ENCODE measurements at regions not wholly inside any gene's neighbourhood (a gene's known extent, or its start where the extent isn't known, plus 50 kb on each side); places are given as distances from the start of the nearest gene placed in this dataset.

DNA sequence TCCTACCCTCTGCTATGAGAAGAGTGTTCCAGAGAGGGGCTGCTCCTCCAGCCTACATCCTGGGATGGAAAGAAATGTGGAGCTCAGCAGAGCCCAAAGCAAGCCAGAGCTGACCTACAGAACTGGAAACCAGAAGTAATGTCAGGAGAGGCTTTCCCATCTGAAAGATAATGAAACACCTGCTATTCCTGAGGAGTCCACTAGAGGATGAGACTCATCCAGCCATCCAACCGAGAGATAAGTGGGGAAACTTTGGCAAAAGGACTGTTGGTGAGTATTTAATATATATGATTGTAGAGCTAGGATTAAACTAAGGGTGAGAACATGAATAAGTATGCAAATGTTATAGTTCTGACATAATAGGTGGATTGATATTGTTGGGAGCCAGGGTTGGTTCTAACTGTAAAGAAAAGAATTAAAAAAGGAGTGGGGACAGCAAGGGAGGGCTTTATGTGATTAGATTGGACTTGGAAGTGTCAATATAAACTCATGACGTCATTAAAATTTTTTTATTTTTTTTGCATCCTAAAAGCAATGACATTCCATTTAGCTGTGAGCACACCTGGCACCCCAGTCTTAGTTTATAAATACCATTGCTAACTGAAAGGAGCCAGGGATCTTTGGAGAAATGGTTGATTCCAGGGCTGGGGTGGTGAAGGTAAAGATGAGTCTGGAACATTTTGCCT, 312.8 kb upstream of the NFE2L3 start:
- H3K27ac ChIP-seq: peak overlapping the region; percentile 56 to 94
- TF ChIP-seq, protein P1, sequence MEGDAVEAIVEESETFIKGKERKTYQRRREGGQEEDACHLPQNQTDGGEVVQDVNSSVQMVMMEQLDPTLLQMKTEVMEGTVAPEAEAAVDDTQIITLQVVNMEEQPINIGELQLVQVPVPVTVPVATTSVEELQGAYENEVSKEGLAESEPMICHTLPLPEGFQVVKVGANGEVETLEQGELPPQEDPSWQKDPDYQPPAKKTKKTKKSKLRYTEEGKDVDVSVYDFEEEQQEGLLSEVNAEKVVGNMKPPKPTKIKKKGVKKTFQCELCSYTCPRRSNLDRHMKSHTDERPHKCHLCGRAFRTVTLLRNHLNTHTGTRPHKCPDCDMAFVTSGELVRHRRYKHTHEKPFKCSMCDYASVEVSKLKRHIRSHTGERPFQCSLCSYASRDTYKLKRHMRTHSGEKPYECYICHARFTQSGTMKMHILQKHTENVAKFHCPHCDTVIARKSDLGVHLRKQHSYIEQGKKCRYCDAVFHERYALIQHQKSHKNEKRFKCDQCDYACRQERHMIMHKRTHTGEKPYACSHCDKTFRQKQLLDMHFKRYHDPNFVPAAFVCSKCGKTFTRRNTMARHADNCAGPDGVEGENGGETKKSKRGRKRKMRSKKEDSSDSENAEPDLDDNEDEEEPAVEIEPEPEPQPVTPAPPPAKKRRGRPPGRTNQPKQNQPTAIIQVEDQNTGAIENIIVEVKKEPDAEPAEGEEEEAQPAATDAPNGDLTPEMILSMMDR (IDR thresholded peaks at IDR 0.05): no peak
- no peak overlapping the region for H3K4me3 ChIP-seq
- no peak for DNase-seq (ENCODE audit: low spot score)

DNA sequence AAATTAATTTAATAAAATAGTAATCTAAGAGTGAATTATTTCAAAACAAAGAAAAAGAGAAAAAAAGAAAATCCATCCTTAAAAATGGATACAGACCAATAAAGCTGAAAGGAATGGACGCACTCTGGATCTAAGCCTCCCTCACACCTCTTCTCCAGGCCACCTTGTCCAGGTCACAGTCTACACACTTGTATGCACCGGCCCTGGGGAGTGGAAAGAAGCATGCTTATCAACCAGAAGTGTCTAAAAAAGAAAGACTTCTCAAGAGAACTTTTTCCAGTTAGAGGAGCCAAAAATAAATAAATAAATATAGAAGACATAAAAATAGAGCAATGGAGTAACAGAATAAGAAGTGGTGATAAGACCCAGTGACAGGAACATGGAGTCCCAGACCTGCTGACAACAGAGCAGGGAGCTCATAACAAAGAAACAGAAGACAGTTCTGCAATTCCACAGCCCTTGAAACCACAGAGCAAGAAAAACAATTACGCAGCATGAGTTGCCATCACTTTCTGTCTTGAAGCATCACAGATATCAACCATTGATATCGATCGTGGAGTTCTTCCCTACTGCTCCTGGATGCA, 311.7 kb upstream of the NFE2L3 start:
- Histone ChIP-seq H3K4me3 (no peak overlapping the region), H3K27ac (peak overlapping the region; percentile 65 to 94)
- TF ChIP-seq, protein P1 (IDR thresholded peaks at IDR 0.05): no peak
- DNase-seq (ENCODE audit: low spot score): no peak

DNA sequence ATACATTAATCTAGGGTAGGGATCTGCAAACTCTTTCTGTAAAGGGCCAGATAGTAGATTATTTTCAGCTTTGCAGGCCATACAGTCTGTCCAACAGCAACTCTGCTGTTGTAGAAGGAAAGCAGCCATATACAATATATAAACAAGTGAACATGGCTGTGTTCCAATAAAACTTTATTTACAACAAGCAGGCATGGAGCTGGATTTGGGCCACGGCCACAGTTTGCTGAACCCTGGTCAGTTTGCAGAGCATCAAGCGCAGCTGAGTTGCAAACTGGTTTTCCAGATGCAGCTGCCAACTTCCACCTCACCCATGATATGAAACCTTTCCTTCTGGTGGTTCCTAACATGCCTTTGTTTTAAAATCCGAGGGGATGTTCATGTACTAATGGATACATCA, 310.4 kb upstream of the NFE2L3 start:
- H3K4me3 ChIP-seq: no peak overlapping the region
- peak overlapping the region; percentile 18 to 94 for H3K27ac ChIP-seq
- DNase-seq (ENCODE audit: low spot score): no peak
- TF ChIP-seq, protein P1 (IDR thresholded peaks at IDR 0.05): no peak

DNA sequence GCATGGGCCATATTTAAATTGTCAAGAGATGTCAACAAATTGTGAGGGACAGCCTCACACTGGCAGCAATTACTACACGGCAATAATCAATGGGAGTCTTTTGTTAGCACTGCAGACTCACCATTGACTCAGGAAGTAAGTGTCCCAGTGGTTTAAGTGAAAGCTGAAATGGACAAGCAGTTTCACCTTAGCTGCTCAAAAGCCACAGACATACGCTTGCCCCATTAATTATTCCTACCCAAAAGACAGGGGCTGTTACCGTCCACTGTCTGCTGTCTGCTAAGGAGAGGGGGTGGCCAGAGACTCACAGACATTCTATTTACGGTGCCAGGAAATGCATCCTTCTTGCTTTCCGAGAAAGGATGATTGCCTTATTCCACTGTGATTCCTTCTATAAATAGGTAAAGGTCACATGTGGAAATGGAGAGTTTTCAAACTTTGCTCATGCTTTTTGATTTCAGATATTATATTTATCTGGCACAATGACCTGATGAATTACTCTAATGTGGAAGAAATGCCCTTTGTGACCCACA, 309.7 kb upstream of the NFE2L3 start:
- DNase-seq (ENCODE audit: low spot score): no peak
- peak overlapping the region; percentile 18 to 94 for H3K27ac ChIP-seq
- TF ChIP-seq, protein P1 (IDR thresholded peaks at IDR 0.05): no peak

DNA sequence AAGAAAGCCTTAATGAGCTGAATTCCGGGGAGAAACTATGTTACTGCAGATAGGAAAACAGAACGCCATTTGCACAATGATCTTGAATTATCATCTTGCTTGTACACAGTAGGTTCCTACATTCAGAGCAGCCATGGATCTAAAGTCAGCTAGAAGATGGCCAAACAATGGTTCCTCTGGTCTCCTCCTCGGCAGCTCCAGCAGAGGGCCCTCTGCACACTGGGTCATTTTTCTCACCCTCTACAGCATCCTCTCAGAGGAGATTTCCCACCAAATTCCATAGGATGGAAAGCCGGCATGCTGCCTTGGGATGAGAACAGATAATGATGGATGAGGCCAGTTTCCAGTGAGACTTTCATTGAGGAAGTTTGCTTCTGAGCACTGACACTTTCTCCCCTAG, 308.5 kb upstream of the NFE2L3 start:
- TF ChIP-seq, protein P1 (IDR thresholded peaks at IDR 0.05): no peak
- DNase-seq (ENCODE audit: low spot score): no peak
- H3K27ac ChIP-seq: peak overlapping the region in 1 of 2 donors; percentile 94

More for the DNA sequence above, 309.7 kb upstream of the NFE2L3 start:
- no peak overlapping the region for H3K4me3 ChIP-seq

DNA sequence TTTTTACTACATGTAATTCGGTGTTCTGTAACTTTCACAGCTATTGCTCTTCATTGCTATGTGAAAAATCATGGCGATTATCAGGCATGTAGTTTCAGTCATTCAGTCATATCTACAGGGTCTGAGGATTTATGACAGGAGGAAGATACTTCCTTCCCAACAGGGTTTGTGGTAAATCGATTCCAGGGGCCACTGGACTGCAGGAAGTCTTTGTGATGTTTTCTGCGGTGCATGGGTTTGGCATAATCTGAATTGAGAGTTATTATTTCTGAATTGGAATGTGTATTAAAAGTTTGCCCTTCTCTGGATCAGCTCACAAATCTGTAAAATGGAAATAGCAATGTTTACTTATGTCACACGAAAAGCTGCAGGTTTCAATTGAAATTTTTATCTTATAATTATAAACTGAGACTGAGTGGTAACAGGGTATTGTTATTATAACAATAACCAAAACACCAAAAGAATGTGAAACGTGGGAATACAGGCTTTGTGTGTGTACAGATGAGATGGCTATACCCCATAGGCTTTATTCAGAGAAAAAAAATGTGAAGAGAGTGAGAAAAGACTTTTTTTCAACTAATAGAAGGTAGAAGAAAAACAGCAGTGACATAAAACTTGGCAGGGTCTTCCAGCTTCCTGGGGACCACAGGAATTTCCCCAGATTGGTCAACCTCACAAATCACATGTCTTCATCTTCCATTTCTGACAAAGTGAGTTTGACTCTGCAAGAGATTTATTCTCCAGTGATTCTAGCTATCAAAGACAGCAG, 307.7 kb upstream of the NFE2L3 start:
- H3K27ac ChIP-seq: peak overlapping the region in 1 of 2 donors; percentile 94
- no peak overlapping the region for H3K4me3 ChIP-seq
- no peak for DNase-seq (ENCODE audit: low spot score)
- TF ChIP-seq, protein P1 (IDR thresholded peaks at IDR 0.05): no peak

More for the DNA sequence above, 308.5 kb upstream of the NFE2L3 start:
- H3K4me3 ChIP-seq: no peak overlapping the region
